ENCODE measurements at regions not wholly inside any gene's neighbourhood (a gene's known extent, or its start where the extent isn't known, plus 50 kb on each side); places are given as distances from the start of the nearest gene placed in this dataset.

- dilution Hi-C loops (cut with HindIII; ENCODE audit: low sequenced_read_pairs, unreplicated experiment) (no loop called here), in situ Hi-C loops (cut with MboI; ENCODE audit: low sequenced_read_pairs) (loop anchor here (25.0 kb wide), 1 partner anchor 841 kb away; no protein-coding TSS in a partner anchor), intact Hi-C loops (cut with micrococcal nuclease) (no loop called here)
- Histone ChIP-seq H3K23ac (ENCODE audit: low read depth, low read length) (no peak overlapping the region), H3K79me1 (ENCODE audit: low read depth in 1 of 2, low read length in 2 of 2) (no peaks in the 10 kb centered on the region), H3K18ac (ENCODE audit: low read depth, low read length) (no peak overlapping the region), H4K91ac (ENCODE audit: insufficient read depth, low read depth, low read length) (no peak overlapping the region), H3K4me3 (ENCODE audit: insufficient read depth, low read depth, low read length) (no peak overlapping the region), H2BK20ac (ENCODE audit: low read depth, low read length) (no peak overlapping the region), H2BK5ac (ENCODE audit: low read depth, low read length, poor library complexity, severe bottlenecking) (no peak overlapping the region), H4K8ac (ENCODE audit: low read depth in 2 of 2, low read length in 2 of 2) (no peak overlapping the region), H3K27ac (ENCODE audit: insufficient read depth, low read length) (no peak overlapping the region), H3K9me1 (ENCODE audit: insufficient read depth, low read length) (no peaks in the 10 kb centered on the region), H3K56ac (ENCODE audit: extremely low read depth, insufficient read depth, low read length) (no peak overlapping the region), H3K9me3 (ENCODE audit: control insufficient read depth, insufficient read depth, low read length) (peaks cover 3% of the 10 kb centered on the region; the same call in 1 of the 2 replicates), H2BK120ac (ENCODE audit: low read depth, low read length) (no peak overlapping the region), H2AK9ac (replicated peaks; ENCODE audit: low read depth, low read length, poor library complexity) (no peak overlapping the region), H2AFZ (replicated peaks; ENCODE audit: low read length, poor library complexity) (no peak overlapping the region), H3K4ac (ENCODE audit: low read depth, low read length) (no peak overlapping the region), H2BK15ac (ENCODE audit: low read depth, low read length) (no peak overlapping the region), H4K5ac (ENCODE audit: low read depth, low read length) (no peak overlapping the region), H4K20me1 (ENCODE audit: insufficient read depth, low read length) (no peaks in the 10 kb centered on the region), H3K4me1 (ENCODE audit: control insufficient read depth, insufficient read depth, low read length) (no peaks in the 10 kb centered on the region), H2AK5ac (ENCODE audit: low read depth, low read length) (no peak overlapping the region), H3K9ac (ENCODE audit: low read depth, low read length) (no peak overlapping the region), H3K14ac (replicated peaks; ENCODE audit: low read depth, low read length) (no peak overlapping the region), H3K27me3 (ENCODE audit: control insufficient read depth, insufficient read depth, low read length) (no peaks in the 10 kb centered on the region), H3K36me3 (ENCODE audit: control insufficient read depth, insufficient read depth, low read length) (no peaks in the 10 kb centered on the region), H3K4me2 (ENCODE audit: low read depth, low read length) (no peak overlapping the region)
- POLR2A ChIA-PET (ENCODE audit: unreplicated experiment): interaction anchor here (0.5 kb wide), 1 partner anchor 29 kb away, joined by 5 read pairs; no protein-coding TSS in a partner anchor
- BruUV-seq (replicated peaks): no TSS peak
- no peak for DNase-seq
- WGBS, 2 experiments (ENCODE audit: extremely low coverage in 2 of 2, insufficient read length in 1 of 2): no CpG with 5 or more reads among the region's 3 CpGs
- TF ChIP-seq CEBPB (IDR thresholded peaks at IDR 0.05; ENCODE audit: low read depth, low read length) (peak; percentile 41; the same call in 1 of the 2 replicates), NFE2L2 (IDR thresholded peaks at IDR 0.05; ENCODE audit: low read depth, low read length) (no peak)
- no peak for ATAC-seq (ENCODE audit: low read depth)
- CTCF ChIA-PET: interaction anchor here (0.6 to 1.8 kb wide), 3 partner anchors 16 to 42 kb away, joined by 4 read pairs; no protein-coding TSS in a partner anchor
Observed at GRCh38 chr4:180696460-180697092, 1546.6 kb upstream of the TENM3 start.

Measured in IMR-90 (cell line).